Activated naive CD8-positive, alpha-beta T cell treated with anti-CD3 and anti-CD28 coated beads, Interleukin-2, amount 10 ng/mL, durations not matched to agents 7 days and 5 days (primary cell): ENCODE measurements at regions not wholly inside any gene's neighbourhood (a gene's known extent, or its start where the extent isn't known, plus 50 kb on each side); places are given as distances from the start of the nearest gene placed in this dataset.
"Not testable (repeated sequence)": the region's sequence is repeated elsewhere in the genome, so short reads cannot be mapped to it uniquely, and the experiment has no call there.

ENCODE experiments used
- ATAC-seq: fragments of 150-1000 bp; cut with Tn5 transposase; one replicate; pipeline ENCODE4 v1.10.0; 2021; ENCODE audit warnings: low read depth, moderate library complexity
- POLR2A ChIA-PET: fragments of 350-600 bp; sonication (Branson Sonifier 250); formaldehyde crosslinking; loops from one replicate; lab custom pipeline; 2021; ENCODE audit warnings: antibody characterized with exemption; lab: Charles Lee
- DNase-seq: peaks from one replicate; pipeline ENCODE4 v3.0.0; 2021
- H3K27ac Mint-ChIP-seq: one replicate; pipeline ENCODE4 v1.8.0; 2022; ENCODE audit warnings: mild to moderate bottlenecking, mixed read lengths
- H3K27me3 Mint-ChIP-seq: one replicate; pipeline ENCODE4 v1.8.0; 2022; ENCODE audit warnings: mild to moderate bottlenecking, moderate library complexity, mixed read lengths
- H3K36me3 Mint-ChIP-seq: one replicate; pipeline ENCODE4 v1.8.0; 2021; ENCODE audit warnings: mild to moderate bottlenecking, mixed read lengths
- H3K4me1 Mint-ChIP-seq: one replicate; pipeline ENCODE4 v1.8.0; 2021; ENCODE audit warnings: mixed read lengths
- H3K4me3 Mint-ChIP-seq: one replicate; pipeline ENCODE4 v1.8.0; 2022; ENCODE audit warnings: mild to moderate bottlenecking, moderate library complexity, mixed read lengths
- H3K9me3 Mint-ChIP-seq: one replicate; pipeline ENCODE4 v1.8.0; 2021; ENCODE audit warnings: mixed read lengths

DNA sequence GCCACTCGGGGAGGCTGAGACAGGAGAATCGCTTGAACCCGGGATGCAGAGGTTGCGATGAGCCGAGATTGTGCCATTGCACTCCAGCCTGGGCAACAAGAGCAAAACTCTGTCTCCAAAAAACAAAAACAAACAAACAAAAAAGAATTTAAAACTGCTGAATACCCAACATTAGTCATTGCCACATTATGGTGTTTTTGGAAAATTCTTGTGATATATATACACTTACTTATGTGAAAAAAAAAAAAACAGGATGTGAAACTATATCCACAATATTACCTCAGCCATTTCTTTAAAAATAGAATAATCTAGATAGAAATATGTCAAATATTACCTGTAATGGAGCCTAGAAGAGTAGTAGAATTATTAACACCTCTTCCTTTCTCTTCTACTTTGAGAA, 288.3 kb upstream of the FN1 start:
- DNase-seq (no peak), ATAC-seq (no peak)
- H3K36me3 Mint-ChIP-seq = peaks cover 3% of the 10 kb centered on the region
- peaks cover 3% of the 10 kb centered on the region for H3K9me3 Mint-ChIP-seq
- H3K4me3 Mint-ChIP-seq = no peak overlapping the region
- no peak overlapping the region for H3K27ac Mint-ChIP-seq
- peaks cover 2% of the 10 kb centered on the region for H3K27me3 Mint-ChIP-seq
- POLR2A ChIA-PET = no interaction called here
- peaks cover 3% of the 10 kb centered on the region for H3K4me1 Mint-ChIP-seq

DNA sequence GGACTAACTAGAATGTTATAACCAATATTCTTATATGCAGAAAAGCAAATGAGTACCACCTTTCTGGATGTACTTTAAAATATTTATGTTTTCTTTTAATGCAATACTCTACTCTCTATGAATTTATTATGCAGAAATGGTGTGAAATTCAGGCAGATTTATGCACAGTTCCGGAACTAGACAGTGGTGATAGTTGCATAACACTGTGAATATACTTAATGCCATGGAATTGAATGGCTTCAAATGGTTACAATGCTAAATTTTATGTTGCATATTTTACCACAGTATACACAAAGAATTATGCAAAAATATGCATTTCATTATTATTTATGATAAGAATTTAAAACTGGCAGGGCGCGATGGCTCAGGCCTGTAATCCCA, 287.8 kb upstream of the FN1 start:
- Mint-ChIP-seq H3K4me1 (peaks cover 3% of the 10 kb centered on the region), H3K27me3 (peaks cover 2% of the 10 kb centered on the region), H3K4me3 (no peak overlapping the region), H3K27ac (no peak overlapping the region), H3K36me3 (peaks cover 3% of the 10 kb centered on the region), H3K9me3 (peaks cover 3% of the 10 kb centered on the region)
- DNase-seq (no peak), ATAC-seq (no peak)
- POLR2A ChIA-PET = no interaction called here

DNA sequence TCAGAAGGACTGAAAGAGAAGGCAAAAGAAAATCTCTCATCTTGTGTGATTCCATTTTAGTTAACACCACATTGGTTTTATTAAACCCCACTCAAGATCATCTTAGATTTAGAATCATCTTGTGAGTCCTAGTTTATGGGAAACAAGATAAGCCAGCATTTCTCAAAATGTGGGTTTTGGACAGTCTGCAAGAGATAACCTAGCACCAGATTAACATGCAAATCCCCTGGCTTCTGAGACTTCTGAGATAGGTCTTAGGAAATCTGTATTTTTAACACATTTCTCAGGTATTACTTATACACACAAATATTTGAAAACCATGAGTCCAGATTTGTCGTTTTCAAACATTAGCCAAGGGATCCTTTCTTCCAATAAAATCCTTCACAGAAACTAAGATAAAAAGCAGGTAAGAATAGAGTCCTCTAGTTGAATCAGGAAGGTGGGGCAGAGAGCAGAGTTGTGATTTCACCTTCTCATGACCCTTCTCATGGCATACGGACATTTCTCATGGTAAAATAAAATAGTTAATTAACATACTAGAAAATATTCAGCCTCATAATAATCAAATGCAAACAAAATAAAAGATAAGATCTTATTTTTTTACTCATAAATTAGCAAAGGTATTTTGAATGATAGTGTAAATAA, 287.2 kb upstream of the FN1 start:
- ATAC-seq (no peak), DNase-seq (no peak)
- no peak overlapping the region for H3K4me3 Mint-ChIP-seq
- peaks cover 3% of the 10 kb centered on the region for H3K36me3 Mint-ChIP-seq
- H3K9me3 Mint-ChIP-seq = peaks cover 3% of the 10 kb centered on the region
- no peaks in the 10 kb centered on the region for H3K4me1 Mint-ChIP-seq
- no peak overlapping the region for H3K27ac Mint-ChIP-seq
- POLR2A ChIA-PET = no interaction called here
- H3K27me3 Mint-ChIP-seq = peaks cover 2% of the 10 kb centered on the region

DNA sequence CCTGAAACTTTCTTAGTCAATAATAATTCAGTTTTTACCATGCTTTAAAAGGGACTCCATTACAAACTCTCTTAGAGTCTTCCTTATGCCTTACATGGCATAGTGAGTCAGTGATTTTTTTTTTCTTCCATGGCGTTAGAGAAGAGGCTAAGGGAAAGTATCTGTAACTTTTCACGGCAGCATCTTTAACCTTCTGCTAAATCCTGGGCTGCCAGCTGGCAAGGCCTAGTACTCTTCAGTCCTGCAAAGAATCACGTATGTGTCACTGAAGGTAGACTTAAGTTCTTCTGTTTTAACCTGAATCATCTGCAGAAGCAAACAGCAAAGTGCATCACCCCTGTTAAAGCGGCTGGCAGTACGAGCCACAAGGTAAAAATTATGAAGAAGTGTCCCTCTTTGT, 286.3 kb upstream of the FN1 start:
- H3K4me1 Mint-ChIP-seq = no peaks in the 10 kb centered on the region
- H3K9me3 Mint-ChIP-seq = peaks cover 3% of the 10 kb centered on the region
- H3K36me3 Mint-ChIP-seq = peaks cover 3% of the 10 kb centered on the region
- DNase-seq = no peak
- no peak for ATAC-seq
- peaks cover 2% of the 10 kb centered on the region for H3K27me3 Mint-ChIP-seq
- no peak overlapping the region for H3K4me3 Mint-ChIP-seq
- no peak overlapping the region for H3K27ac Mint-ChIP-seq
- POLR2A ChIA-PET = no interaction called here

DNA sequence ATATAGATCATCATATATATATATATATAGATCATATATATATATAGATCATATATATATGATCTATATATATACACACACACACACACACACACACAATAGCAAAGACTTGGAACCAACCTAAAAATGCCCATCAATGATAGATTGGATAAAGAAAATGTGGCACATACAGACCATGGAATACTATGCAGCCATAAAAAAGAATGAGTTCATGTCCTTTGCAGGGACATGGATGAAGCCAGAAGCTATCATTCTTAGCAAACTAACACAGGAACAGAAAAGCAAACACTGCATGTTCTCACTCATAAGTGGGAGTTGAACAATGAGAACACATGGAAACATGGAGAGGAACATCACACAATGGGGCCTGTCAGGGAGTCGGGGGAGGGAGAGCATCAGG, 285.6 kb upstream of the FN1 start:
- H3K27me3 Mint-ChIP-seq, H3K4me3 Mint-ChIP-seq, H3K27ac Mint-ChIP-seq, POLR2A ChIA-PET, H3K36me3 Mint-ChIP-seq, H3K4me1 Mint-ChIP-seq, H3K9me3 Mint-ChIP-seq, ATAC-seq, DNase-seq: not testable (repeated sequence)

DNA sequence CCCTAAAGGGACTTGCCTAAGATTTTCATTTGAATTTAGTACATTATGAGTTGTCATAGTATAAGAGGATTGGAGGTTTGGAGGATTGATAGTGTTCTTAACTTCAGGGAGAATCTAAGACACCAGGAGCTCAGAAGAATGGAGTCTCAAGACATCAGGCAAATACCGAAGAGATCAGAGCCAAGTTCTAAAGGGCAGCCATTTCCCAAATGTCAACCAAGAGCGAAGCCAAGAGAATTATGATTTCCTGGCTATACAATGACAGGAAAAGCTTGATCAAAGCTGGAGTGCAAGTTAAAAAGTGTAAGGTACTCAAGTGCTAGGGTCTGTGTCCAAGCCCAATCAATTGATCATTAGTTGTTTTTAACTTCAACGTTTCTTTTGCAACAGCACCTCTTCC, 283.0 kb upstream of the FN1 start:
- H3K9me3 Mint-ChIP-seq = peaks cover 3% of the 10 kb centered on the region
- H3K4me3 Mint-ChIP-seq = no peak overlapping the region
- H3K27ac Mint-ChIP-seq = no peak overlapping the region
- POLR2A ChIA-PET = no interaction called here
- peaks cover 3% of the 10 kb centered on the region for H3K36me3 Mint-ChIP-seq
- DNase-seq = no peak
- no peaks in the 10 kb centered on the region for H3K4me1 Mint-ChIP-seq
- H3K27me3 Mint-ChIP-seq = peaks cover under 1% of the 10 kb centered on the region
- no peak for ATAC-seq

DNA sequence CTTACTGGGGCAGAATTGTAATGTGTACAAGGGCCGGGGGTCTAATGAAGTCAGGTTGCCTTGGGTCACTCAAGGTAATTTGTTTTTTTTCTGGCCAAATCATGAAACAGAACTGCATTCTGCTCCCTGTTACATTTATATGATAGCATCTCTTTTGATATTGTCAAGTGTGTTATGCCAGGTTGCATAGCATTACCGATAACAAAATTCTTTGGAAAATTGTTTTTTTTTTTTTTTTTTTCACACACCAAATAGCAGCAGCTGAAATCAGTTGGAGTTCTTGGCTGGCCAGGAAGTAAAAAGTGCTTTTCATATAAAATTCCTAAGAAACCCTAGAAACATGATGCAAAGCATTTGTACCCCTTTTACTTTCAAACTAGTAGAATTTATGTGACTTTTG, 282.6 kb upstream of the FN1 start:
- H3K36me3 Mint-ChIP-seq = peaks cover 3% of the 10 kb centered on the region
- no peaks in the 10 kb centered on the region for H3K4me1 Mint-ChIP-seq
- peaks cover 3% of the 10 kb centered on the region for H3K9me3 Mint-ChIP-seq
- ATAC-seq (no peak), DNase-seq (no peak)
- no peak overlapping the region for H3K27ac Mint-ChIP-seq
- no peaks in the 10 kb centered on the region for H3K27me3 Mint-ChIP-seq
- POLR2A ChIA-PET = no interaction called here
- no peak overlapping the region for H3K4me3 Mint-ChIP-seq

DNA sequence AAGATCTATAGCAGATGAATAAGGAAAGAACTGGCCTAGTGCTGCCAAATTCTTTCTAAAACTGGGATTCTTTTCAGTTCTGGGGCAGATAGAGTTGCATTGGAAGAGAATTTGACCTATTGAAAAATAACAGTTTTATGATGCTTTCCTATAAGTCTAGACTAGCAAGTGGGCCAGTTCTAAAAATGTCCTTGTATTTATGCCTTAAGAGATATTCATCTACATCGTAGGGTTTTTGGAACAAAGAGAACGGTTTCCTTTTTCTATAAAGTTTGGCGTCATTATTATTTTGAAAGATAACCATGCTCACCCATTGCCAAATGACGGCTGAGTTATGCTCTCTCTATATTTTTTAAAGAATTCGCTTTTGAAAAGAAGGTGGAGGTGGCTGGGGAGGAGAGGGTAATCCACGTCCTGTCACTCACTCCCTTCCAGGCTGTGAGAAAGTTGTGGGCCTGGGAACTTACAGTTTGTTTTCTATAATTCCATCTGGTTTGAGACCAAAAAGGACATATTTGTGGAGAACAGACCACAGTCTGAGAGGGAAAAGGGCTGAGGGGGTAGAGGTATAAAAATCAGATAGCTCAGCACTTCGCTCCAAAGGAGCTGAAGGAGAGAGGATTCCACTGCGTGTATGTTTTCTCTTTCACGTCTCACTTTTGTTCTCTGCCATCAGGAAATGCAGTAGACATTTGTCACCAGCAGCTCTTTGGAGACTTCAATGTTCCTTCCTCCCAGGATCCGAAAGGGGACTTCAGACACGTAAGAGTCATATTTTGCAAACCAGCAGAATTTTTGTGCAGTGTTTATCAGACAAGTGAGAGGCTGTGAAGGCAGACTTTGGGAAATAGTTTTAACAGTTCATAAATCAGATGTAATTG, 281.9 kb upstream of the FN1 start:
- DNase-seq (no peak), ATAC-seq (no peak)
- Mint-ChIP-seq H3K27ac (no peak overlapping the region), H3K9me3 (peaks cover 3% of the 10 kb centered on the region), H3K27me3 (peaks cover 3% of the 10 kb centered on the region), H3K4me1 (no peaks in the 10 kb centered on the region), H3K36me3 (peaks cover 3% of the 10 kb centered on the region), H3K4me3 (no peak overlapping the region)
- POLR2A ChIA-PET = no interaction called here

DNA sequence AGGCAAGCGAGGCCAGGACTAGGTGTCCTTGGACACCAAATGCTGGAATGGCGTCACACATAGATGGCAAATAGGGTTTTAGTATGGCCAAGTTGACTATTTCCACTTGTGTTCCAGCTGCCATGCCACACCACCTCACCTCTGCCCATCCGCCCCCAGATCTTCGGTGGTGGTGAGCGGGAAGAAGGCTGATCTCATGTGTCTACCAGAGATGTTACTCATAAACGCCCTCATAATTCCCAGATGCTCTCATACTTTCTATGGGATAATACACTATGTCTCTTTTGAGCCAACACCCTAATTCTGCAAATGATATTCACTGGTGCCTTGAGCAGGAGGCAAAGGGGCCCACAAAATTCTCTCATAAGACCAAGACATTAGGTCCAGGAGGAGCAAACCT, 281.1 kb upstream of the FN1 start:
- Mint-ChIP-seq H3K36me3 (peaks cover 3% of the 10 kb centered on the region), H3K27me3 (peaks cover 7% of the 10 kb centered on the region), H3K27ac (no peak overlapping the region), H3K4me1 (no peaks in the 10 kb centered on the region), H3K4me3 (no peak overlapping the region), H3K9me3 (peaks cover 3% of the 10 kb centered on the region)
- POLR2A ChIA-PET = no interaction called here
- no peak for DNase-seq
- no peak for ATAC-seq

DNA sequence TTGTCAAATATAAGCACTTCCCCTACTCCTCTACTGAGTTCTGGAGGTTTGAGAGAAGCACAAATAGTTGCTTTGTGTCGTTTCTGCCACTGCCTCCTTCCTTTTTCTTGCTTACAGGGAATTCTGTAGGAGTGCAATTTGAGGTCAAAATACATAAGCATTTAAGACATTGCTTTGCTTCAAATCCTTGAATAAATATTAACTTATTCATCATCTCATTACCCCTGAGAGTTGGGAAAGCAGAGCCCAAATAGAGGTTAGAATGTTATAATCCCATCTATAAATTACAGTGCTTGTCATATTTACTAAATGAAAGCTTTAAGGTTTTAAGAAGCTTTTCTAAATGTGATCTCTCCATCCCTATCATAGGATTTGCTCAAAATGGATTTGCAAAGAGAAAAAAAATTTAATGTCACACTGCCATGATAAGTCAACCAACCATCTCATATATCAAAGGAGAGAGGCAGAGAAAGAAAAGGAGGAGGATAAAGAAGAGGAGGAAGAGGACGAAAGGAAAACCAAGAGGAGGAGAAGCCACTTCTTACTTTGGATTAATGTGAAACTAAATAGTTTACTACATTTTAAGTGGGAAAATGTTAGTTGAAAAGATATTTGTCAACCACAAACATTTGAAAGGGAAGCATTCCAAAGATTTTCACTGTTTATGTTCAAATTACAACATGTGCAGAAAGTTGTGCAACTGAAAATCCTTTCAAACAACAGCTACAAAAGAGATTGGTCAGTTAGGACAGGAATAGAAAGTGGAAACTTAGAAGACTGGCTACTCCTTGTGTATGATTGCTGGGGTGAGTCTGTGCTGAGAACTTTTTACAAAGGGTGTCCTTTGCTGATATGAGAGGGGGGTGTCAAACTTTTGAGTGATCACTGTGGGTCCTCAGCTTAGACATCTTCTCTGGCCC, 277.3 kb upstream of the FN1 start:
- POLR2A ChIA-PET = no interaction called here
- Mint-ChIP-seq H3K27me3 (peaks cover 7% of the 10 kb centered on the region), H3K4me1 (no peaks in the 10 kb centered on the region), H3K4me3 (no peak overlapping the region), H3K27ac (no peak overlapping the region), H3K36me3 (no peaks in the 10 kb centered on the region), H3K9me3 (no peaks in the 10 kb centered on the region)
- DNase-seq (no peak), ATAC-seq (no peak)

DNA sequence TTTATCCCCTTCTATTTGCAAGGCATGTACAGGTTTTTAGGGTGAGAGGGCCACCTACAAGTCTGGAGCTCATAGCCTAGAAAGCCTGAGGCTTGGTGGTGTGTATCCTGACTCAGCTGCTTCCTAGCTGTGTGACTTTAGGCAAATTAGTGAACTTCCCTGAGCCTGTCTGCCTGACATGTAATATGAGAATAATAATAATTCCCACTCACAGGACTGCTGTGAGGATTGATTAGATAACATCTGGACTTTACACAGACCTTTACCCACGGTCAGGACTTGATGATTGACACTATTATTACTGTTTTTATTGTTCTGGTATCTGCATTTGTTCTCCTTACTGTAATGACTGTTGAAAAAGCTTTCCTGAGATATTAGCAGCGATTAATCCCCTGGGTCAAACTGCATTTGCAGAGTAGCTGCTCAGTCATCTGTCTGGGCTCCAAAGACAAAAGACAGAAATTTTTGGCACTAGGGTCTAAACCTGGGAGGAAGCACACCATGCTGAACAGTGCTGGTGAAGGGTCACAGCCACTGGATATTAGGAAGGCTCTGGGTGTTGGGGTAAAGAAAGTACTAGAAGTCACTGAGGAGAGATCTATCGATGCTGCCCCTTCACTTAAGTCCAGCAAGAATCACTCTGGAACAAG, 276.5 kb upstream of the FN1 start:
- H3K4me1 Mint-ChIP-seq = no peaks in the 10 kb centered on the region
- POLR2A ChIA-PET = no interaction called here
- DNase-seq (no peak), ATAC-seq (no peak)
- no peaks in the 10 kb centered on the region for H3K36me3 Mint-ChIP-seq
- H3K9me3 Mint-ChIP-seq = no peaks in the 10 kb centered on the region
- peaks cover 7% of the 10 kb centered on the region for H3K27me3 Mint-ChIP-seq
- no peak overlapping the region for H3K4me3 Mint-ChIP-seq
- H3K27ac Mint-ChIP-seq = no peak overlapping the region

DNA sequence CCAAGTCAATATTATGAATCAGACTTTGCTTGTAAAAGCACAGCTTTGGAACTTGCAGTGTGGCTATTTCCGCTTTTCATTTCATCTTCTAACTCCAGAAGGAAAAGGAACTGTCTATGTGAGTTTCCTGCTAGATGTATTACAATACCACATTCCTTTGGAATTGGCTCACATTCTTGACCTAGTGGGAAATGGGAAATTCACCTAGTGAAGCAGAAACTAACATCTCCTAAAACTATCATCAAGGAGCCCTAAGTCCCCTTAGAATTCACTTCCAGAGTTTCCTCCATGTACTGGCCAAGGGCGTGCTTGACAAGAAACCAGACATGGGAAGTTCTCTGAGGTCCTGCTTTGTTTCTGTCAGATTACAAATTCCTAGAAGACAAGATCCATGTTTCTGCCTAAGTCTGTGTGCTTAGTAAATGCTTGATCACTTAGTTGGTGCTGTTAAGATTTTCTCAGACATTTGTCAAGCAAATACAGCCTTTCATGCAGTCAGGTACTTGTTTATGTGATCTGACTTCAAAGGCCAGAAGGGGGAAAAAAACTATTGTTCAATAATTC, 275.7 kb upstream of the FN1 start:
- ATAC-seq (no peak), DNase-seq (no peak)
- no peak overlapping the region for H3K27ac Mint-ChIP-seq
- POLR2A ChIA-PET = no interaction called here
- no peaks in the 10 kb centered on the region for H3K36me3 Mint-ChIP-seq
- H3K27me3 Mint-ChIP-seq = peaks cover 7% of the 10 kb centered on the region
- no peaks in the 10 kb centered on the region for H3K9me3 Mint-ChIP-seq
- H3K4me1 Mint-ChIP-seq = no peaks in the 10 kb centered on the region
- no peak overlapping the region for H3K4me3 Mint-ChIP-seq

DNA sequence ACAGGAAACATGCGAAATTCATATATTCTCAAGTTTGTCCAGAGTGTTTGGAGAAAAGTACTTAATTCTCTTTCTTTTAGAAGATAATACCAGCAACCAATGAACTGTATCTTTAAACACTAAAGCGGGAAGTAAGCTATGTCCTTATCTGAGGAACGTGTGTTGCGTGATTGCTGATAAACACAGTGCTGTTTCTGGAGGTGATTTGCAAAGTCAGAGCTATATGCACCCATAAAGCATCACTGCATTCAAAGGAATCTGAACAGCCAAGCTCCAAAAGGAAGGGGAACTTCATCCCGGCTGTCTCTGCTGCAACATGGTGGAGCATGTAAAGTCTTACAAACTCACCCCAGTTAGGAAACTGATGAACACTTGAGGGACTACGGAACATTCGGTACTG, 271.7 kb upstream of the FN1 start:
- POLR2A ChIA-PET = no interaction called here
- H3K4me3 Mint-ChIP-seq = no peak overlapping the region
- no peaks in the 10 kb centered on the region for H3K4me1 Mint-ChIP-seq
- H3K27ac Mint-ChIP-seq = no peak overlapping the region
- H3K27me3 Mint-ChIP-seq = peaks cover 4% of the 10 kb centered on the region
- no peak for ATAC-seq
- H3K9me3 Mint-ChIP-seq = no peaks in the 10 kb centered on the region
- H3K36me3 Mint-ChIP-seq = no peaks in the 10 kb centered on the region
- no peak for DNase-seq
